WTC11 (cell line): ENCODE measurements at regions not wholly inside any gene's neighbourhood (a gene's known extent, or its start where the extent isn't known, plus 50 kb on each side); places are given as distances from the start of the nearest gene placed in this dataset.
A peak's percentile ranks its signal among the peaks of the same experiment; 100 is the strongest.

Experiments used
- ATAC-seq: fragments of 200-7000 bp; cut with Tn5 transposase; 2 replicates; pipeline ENCODE4 v1.10.0; 2021; ENCODE audit warnings: mild to moderate bottlenecking, moderate library complexity
- CTCF ChIA-PET: fragments of 300-600 bp; sonication (Branson Sonifier 250); formaldehyde crosslinking; loops from one replicate; lab custom pipeline; 2021; ENCODE audit warnings: antibody characterized with exemption; lab: Charles Lee
- POLR2A ChIA-PET: fragments of 350-600 bp; sonication (Branson Sonifier 250); formaldehyde crosslinking; loops from one replicate; lab custom pipeline; 2021; ENCODE audit warnings: antibody characterized with exemption; lab: Charles Lee
- DNase-seq: peaks from one replicate; pipeline ENCODE4 v3.0.0; 2021; ENCODE audit warnings: low spot score
- H3K27ac Mint-ChIP-seq: 2 replicates; pipeline ENCODE4 v1.8.0; 2021; ENCODE audit warnings: mixed read lengths
- H3K27me3 Mint-ChIP-seq: 2 replicates; pipeline ENCODE4 v1.8.0; 2021; ENCODE audit warnings: low read depth, mild to moderate bottlenecking, moderate library complexity, mixed read lengths
- H3K36me3 Mint-ChIP-seq: 2 replicates; pipeline ENCODE4 v1.8.0; 2021; ENCODE audit warnings: mixed read lengths
- H3K4me1 Mint-ChIP-seq: 2 replicates; pipeline ENCODE4 v1.8.0; 2022; ENCODE audit warnings: mixed read lengths
- H3K4me3 Mint-ChIP-seq: 2 replicates; pipeline ENCODE4 v1.8.0; 2021; ENCODE audit warnings: mild to moderate bottlenecking, moderate library complexity, mixed read lengths
- H3K9me3 Mint-ChIP-seq: 2 replicates; pipeline ENCODE4 v1.8.0; 2021; ENCODE audit warnings: mixed read lengths
- ARID4B ChIP-seq: sonication (generic); formaldehyde crosslinking; IDR thresholded peaks from 2 replicates; pipeline ENCODE4 v1.8.0; 2023; ENCODE audit warnings: missing genetic modification reagents, mild to moderate bottlenecking, borderline replicate concordance
- CREM ChIP-seq: sonication (generic); formaldehyde crosslinking; IDR thresholded peaks from 2 replicates; pipeline ENCODE4 v1.8.1; 2022; ENCODE audit warnings: mild to moderate bottlenecking, missing genetic modification reagents, moderate library complexity
- ETV6 ChIP-seq: sonication (generic); formaldehyde crosslinking; IDR thresholded peaks from 2 replicates; pipeline ENCODE4 v1.8.1; 2022; ENCODE audit warnings: mild to moderate bottlenecking, missing genetic modification reagents
- HMGA2 ChIP-seq: fragments of 250-450 bp; sonication (Bioruptor Pico); IDR thresholded peaks from 2 replicates; pipeline ENCODE4 v1.4.0; 2021; ENCODE audit warnings: mild to moderate bottlenecking, moderate library complexity
- JUN ChIP-seq: sonication (generic); formaldehyde crosslinking; IDR thresholded peaks from 2 replicates; pipeline ENCODE4 v1.8.0; 2023; ENCODE audit warnings: mild to moderate bottlenecking, missing genetic modification reagents
- OVOL2 ChIP-seq: fragments of 250-450 bp; sonication (Bioruptor Pico); IDR thresholded peaks from 2 replicates; pipeline ENCODE4 v1.9.0; 2021; ENCODE audit warnings: mild to moderate bottlenecking, borderline replicate concordance
- PRRX2 ChIP-seq: fragments of 250-450 bp; sonication (Bioruptor Pico); IDR thresholded peaks from 2 replicates; pipeline ENCODE4 v1.8.0; 2021; ENCODE audit warnings: mild to moderate bottlenecking
- RELA ChIP-seq: sonication (generic); formaldehyde crosslinking; IDR thresholded peaks from 2 replicates; pipeline ENCODE4 v1.8.1; 2022; ENCODE audit warnings: missing genetic modification reagents, mild to moderate bottlenecking, borderline replicate concordance
- RORB ChIP-seq: fragments of 250-450 bp; sonication (Bioruptor Pico); IDR thresholded peaks from 2 replicates; pipeline ENCODE4 v1.9.0; 2021; ENCODE audit warnings: mild to moderate bottlenecking
- ZNF263 ChIP-seq: sonication (generic); formaldehyde crosslinking; IDR thresholded peaks from 2 replicates; pipeline ENCODE4 v1.8.1; 2022; ENCODE audit warnings: low read depth, mild to moderate bottlenecking, moderate library complexity, missing genetic modification reagents
- TF ChIP-seq, protein P1 (sequence below): sonication (generic); formaldehyde crosslinking; IDR thresholded peaks from 2 replicates; pipeline ENCODE4 v1.8.0; 2022; ENCODE audit warnings: mild to moderate bottlenecking, missing genetic modification reagents
- TF ChIP-seq, protein P2 (sequence below): sonication (generic); formaldehyde crosslinking; IDR thresholded peaks from 2 replicates; pipeline ENCODE4 v1.8.0; 2022; ENCODE audit warnings: mild to moderate bottlenecking, missing genetic modification reagents
- TF ChIP-seq, protein P3 (sequence below): fragments of 250-450 bp; sonication (Bioruptor Pico); IDR thresholded peaks from 2 replicates; pipeline ENCODE4 v1.9.0; 2021; ENCODE audit warnings: mild to moderate bottlenecking, borderline replicate concordance
- TF ChIP-seq, protein P4 (sequence below): sonication (generic); formaldehyde crosslinking; IDR thresholded peaks from 2 replicates; pipeline ENCODE4 v1.8.1; 2023; ENCODE audit warnings: mild to moderate bottlenecking, missing genetic modification reagents, borderline replicate concordance

- no peaks in the 10 kb centered on the region for H3K27me3 Mint-ChIP-seq
- no peaks in the 10 kb centered on the region for H3K9me3 Mint-ChIP-seq
- no peak for DNase-seq
- H3K4me3 Mint-ChIP-seq = no peak overlapping the region
- no peaks in the 10 kb centered on the region for H3K36me3 Mint-ChIP-seq
- POLR2A ChIA-PET = no interaction called here
- ATAC-seq = no peak
- CTCF ChIA-PET = no interaction called here
- TF ChIP-seq PRRX2 (CRISPR knock-in tag) (no peak), ETV6 (CRISPR knock-in tag) (no peak), JUN (CRISPR knock-in tag) (no peak), ARID4B (CRISPR knock-in tag) (no peak), CREM (CRISPR knock-in tag) (no peak), RELA (no peak), OVOL2 (CRISPR knock-in tag) (no peak)
- no peaks in the 10 kb centered on the region for H3K4me1 Mint-ChIP-seq
- no peak overlapping the region for H3K27ac Mint-ChIP-seq
These were observed 276.6 kb downstream of the SETD4 start for GRCh38 chr21:35783721-35784120.

- no peak for ATAC-seq
- TF ChIP-seq HMGA2 (CRISPR knock-in tag) = peak; percentile 96
- TF ChIP-seq, protein P1, sequence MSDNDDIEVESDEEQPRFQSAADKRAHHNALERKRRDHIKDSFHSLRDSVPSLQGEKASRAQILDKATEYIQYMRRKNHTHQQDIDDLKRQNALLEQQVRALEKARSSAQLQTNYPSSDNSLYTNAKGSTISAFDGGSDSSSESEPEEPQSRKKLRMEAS (CRISPR knock-in tag) = no peak
- CTCF ChIA-PET = no interaction called here
- no peak for DNase-seq
- Mint-ChIP-seq H3K36me3 (no peaks in the 10 kb centered on the region), H3K27ac (no peak overlapping the region), H3K4me3 (no peak overlapping the region), H3K4me1 (no peaks in the 10 kb centered on the region), H3K27me3 (no peaks in the 10 kb centered on the region), H3K9me3 (peaks cover 8% of the 10 kb centered on the region)
- POLR2A ChIA-PET = no interaction called here
These were observed 277.7 kb downstream of the SETD4 start for GRCh38 chr21:35782667-35783066.

- H3K4me1 Mint-ChIP-seq = no peaks in the 10 kb centered on the region
- H3K27ac Mint-ChIP-seq = no peak overlapping the region
- ChIA-PET POLR2A (no interaction called here), CTCF (no interaction called here)
- H3K4me3 Mint-ChIP-seq = no peak overlapping the region
- ATAC-seq = no peak
- H3K36me3 Mint-ChIP-seq = no peaks in the 10 kb centered on the region
- no peaks in the 10 kb centered on the region; the same call in 1 of the 2 replicates for H3K27me3 Mint-ChIP-seq
- TF ChIP-seq RORB (CRISPR knock-in tag) = no peak
- TF ChIP-seq, protein P2, sequence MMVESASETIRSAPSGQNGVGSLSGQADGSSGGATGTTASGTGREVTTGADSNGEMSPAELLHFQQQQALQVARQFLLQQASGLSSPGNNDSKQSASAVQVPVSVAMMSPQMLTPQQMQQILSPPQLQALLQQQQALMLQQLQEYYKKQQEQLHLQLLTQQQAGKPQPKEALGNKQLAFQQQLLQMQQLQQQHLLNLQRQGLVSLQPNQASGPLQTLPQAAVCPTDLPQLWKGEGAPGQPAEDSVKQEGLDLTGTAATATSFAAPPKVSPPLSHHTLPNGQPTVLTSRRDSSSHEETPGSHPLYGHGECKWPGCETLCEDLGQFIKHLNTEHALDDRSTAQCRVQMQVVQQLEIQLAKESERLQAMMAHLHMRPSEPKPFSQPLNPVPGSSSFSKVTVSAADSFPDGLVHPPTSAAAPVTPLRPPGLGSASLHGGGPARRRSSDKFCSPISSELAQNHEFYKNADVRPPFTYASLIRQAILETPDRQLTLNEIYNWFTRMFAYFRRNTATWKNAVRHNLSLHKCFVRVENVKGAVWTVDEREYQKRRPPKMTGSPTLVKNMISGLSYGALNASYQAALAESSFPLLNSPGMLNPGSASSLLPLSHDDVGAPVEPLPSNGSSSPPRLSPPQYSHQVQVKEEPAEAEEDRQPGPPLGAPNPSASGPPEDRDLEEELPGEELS = no peak
- TF ChIP-seq, protein P3, sequence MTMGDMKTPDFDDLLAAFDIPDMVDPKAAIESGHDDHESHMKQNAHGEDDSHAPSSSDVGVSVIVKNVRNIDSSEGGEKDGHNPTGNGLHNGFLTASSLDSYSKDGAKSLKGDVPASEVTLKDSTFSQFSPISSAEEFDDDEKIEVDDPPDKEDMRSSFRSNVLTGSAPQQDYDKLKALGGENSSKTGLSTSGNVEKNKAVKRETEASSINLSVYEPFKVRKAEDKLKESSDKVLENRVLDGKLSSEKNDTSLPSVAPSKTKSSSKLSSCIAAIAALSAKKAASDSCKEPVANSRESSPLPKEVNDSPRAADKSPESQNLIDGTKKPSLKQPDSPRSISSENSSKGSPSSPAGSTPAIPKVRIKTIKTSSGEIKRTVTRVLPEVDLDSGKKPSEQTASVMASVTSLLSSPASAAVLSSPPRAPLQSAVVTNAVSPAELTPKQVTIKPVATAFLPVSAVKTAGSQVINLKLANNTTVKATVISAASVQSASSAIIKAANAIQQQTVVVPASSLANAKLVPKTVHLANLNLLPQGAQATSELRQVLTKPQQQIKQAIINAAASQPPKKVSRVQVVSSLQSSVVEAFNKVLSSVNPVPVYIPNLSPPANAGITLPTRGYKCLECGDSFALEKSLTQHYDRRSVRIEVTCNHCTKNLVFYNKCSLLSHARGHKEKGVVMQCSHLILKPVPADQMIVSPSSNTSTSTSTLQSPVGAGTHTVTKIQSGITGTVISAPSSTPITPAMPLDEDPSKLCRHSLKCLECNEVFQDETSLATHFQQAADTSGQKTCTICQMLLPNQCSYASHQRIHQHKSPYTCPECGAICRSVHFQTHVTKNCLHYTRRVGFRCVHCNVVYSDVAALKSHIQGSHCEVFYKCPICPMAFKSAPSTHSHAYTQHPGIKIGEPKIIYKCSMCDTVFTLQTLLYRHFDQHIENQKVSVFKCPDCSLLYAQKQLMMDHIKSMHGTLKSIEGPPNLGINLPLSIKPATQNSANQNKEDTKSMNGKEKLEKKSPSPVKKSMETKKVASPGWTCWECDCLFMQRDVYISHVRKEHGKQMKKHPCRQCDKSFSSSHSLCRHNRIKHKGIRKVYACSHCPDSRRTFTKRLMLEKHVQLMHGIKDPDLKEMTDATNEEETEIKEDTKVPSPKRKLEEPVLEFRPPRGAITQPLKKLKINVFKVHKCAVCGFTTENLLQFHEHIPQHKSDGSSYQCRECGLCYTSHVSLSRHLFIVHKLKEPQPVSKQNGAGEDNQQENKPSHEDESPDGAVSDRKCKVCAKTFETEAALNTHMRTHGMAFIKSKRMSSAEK = no peak
- TF ChIP-seq ZNF263 (CRISPR knock-in tag) = no peak
- TF ChIP-seq, protein P4, sequence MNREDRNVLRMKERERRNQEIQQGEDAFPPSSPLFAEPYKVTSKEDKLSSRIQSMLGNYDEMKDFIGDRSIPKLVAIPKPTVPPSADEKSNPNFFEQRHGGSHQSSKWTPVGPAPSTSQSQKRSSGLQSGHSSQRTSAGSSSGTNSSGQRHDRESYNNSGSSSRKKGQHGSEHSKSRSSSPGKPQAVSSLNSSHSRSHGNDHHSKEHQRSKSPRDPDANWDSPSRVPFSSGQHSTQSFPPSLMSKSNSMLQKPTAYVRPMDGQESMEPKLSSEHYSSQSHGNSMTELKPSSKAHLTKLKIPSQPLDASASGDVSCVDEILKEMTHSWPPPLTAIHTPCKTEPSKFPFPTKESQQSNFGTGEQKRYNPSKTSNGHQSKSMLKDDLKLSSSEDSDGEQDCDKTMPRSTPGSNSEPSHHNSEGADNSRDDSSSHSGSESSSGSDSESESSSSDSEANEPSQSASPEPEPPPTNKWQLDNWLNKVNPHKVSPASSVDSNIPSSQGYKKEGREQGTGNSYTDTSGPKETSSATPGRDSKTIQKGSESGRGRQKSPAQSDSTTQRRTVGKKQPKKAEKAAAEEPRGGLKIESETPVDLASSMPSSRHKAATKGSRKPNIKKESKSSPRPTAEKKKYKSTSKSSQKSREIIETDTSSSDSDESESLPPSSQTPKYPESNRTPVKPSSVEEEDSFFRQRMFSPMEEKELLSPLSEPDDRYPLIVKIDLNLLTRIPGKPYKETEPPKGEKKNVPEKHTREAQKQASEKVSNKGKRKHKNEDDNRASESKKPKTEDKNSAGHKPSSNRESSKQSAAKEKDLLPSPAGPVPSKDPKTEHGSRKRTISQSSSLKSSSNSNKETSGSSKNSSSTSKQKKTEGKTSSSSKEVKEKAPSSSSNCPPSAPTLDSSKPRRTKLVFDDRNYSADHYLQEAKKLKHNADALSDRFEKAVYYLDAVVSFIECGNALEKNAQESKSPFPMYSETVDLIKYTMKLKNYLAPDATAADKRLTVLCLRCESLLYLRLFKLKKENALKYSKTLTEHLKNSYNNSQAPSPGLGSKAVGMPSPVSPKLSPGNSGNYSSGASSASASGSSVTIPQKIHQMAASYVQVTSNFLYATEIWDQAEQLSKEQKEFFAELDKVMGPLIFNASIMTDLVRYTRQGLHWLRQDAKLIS = no peak
- DNase-seq = no peak
- H3K9me3 Mint-ChIP-seq = peaks cover 10% of the 10 kb centered on the region
These were observed 279.3 kb downstream of the SETD4 start for GRCh38 chr21:35780983-35781382.
